B cell (primary cell): ENCODE measurements at regions not wholly inside any gene's neighbourhood (a gene's known extent, or its start where the extent isn't known, plus 50 kb on each side); places are given as distances from the start of the nearest gene placed in this dataset.

Experiments used
- ATAC-seq: fragments of 200-7000 bp; cut with Tn5 transposase; one replicate; pipeline ENCODE4 v1.10.0; 2021; ENCODE audit warnings: low read depth, mild to moderate bottlenecking, moderate number of reproducible peaks, moderate library complexity
- CTCF ChIA-PET: fragments of 350-600 bp; sonication (Branson Sonifier 250); formaldehyde crosslinking; loops from one replicate; lab custom pipeline; 2021; ENCODE audit warnings: antibody characterized with exemption, inconsistent platforms; lab: Charles Lee
- POLR2A ChIA-PET: fragments of 350-600 bp; sonication (Branson Sonifier 250); formaldehyde crosslinking; loops from one replicate; lab custom pipeline; 2021; ENCODE audit warnings: antibody characterized with exemption; lab: Charles Lee
- DNase-seq: peaks from one replicate; pipeline ENCODE4 v3.0.0; 2013
- H2AFZ ChIP-seq: 2 replicates; pipeline ENCODE4 v1.6.1; 2012; ENCODE audit warnings: mild to moderate bottlenecking, low read depth, low read length; ENCODE audit not compliant: insufficient read depth, poor library complexity, severe bottlenecking
- H3K27ac ChIP-seq, 2 donors: 1 replicate in 1 of 2; 2 replicates in 1 of 2; pipeline ENCODE4 v1.5.1; 2012 to 2013; ENCODE audit warnings: low read length in 2 of 2, mild to moderate bottlenecking in 2 of 2, moderate library complexity in 1 of 2
- H3K27me3 ChIP-seq, 4 experiments: fragments of 200-600 bp in 1 of 4; sonication (generic) in 1 of 4; replicated peaks in 1 of 4; 1 replicate in 2 of 4; 2 replicates in 2 of 4; pipeline versions ENCODE4 v1.6.1 to v1.7.0; 2013 to 2016; ENCODE audit warnings: low read length in 3 of 4, mild to moderate bottlenecking in 2 of 4, mixed read lengths in 1 of 4, moderate library complexity in 1 of 4; ENCODE audit not compliant: insufficient read depth in 4 of 4, control insufficient read depth in 3 of 4; ENCODE audit errors: control extremely low read depth in 1 of 4
- H3K36me3 ChIP-seq, 2 experiments: replicated peaks in 1 of 2; 1 replicate in 1 of 2; 2 replicates in 1 of 2; pipeline versions ENCODE4 v1.6.1 to v1.7.1; 2013; ENCODE audit warnings: low read length in 1 of 2; ENCODE audit not compliant: insufficient read depth in 2 of 2, control insufficient read depth in 1 of 2; ENCODE audit errors: control extremely low read depth in 1 of 2, extremely low read depth in 1 of 2
- H3K4me1 ChIP-seq, 2 donors: fragments of 200-600 bp in 1 of 2; sonication (generic) in 1 of 2; 1 replicate in 1 of 2; 2 replicates in 1 of 2; pipeline versions ENCODE4 v1.5.1 to v1.6.1; 2013 to 2017; ENCODE audit warnings: low read length in 2 of 2; ENCODE audit not compliant: control insufficient read depth in 2 of 2, insufficient read depth in 2 of 2
- H3K4me2 ChIP-seq: replicated peaks from 2 replicates; pipeline ENCODE3; 2012; ENCODE audit warnings: mild to moderate bottlenecking, low read depth, low read length; ENCODE audit not compliant: poor library complexity, severe bottlenecking
- H3K4me3 ChIP-seq, 5 experiments: fragments of 200-600 bp in 1 of 5; sonication (generic) in 1 of 5; 1 replicate in 3 of 5; 2 replicates in 2 of 5; pipeline versions ENCODE4 v1.5.1 to v1.7.0; 2011 to 2016; ENCODE audit warnings: low read length in 4 of 5, mild to moderate bottlenecking in 4 of 5, low read depth in 2 of 5, control low read depth in 1 of 5, moderate library complexity in 1 of 5; ENCODE audit not compliant: insufficient read depth in 1 of 5; ENCODE audit errors: control extremely low read depth in 1 of 5, extremely low read depth in 1 of 5
- H3K79me2 ChIP-seq: fragments of 200-600 bp; sonication (generic); one replicate; pipeline ENCODE4 v1.6.0; 2016; ENCODE audit warnings: low read length; ENCODE audit not compliant: control insufficient read depth, insufficient read depth
- H3K9ac ChIP-seq: fragments of 200-600 bp; sonication (generic); 2 replicates; pipeline ENCODE4 v1.6.1; 2017; ENCODE audit warnings: mild to moderate bottlenecking, low read length, moderate library complexity
- H3K9me3 ChIP-seq, 3 donors: one replicate each; pipeline versions ENCODE4 v1.6.1 to v1.7.1; 2013; ENCODE audit warnings: low read length in 2 of 3; ENCODE audit not compliant: control insufficient read depth in 2 of 3, insufficient read depth in 1 of 3; ENCODE audit errors: control extremely low read depth in 1 of 3
- H4K20me1 ChIP-seq: 2 replicates; pipeline ENCODE4 v1.6.0; 2012; ENCODE audit warnings: mild to moderate bottlenecking, low read length; ENCODE audit not compliant: insufficient read depth, control insufficient read depth, poor library complexity, severe bottlenecking
- H3K27ac Mint-ChIP-seq: one replicate; pipeline ENCODE4 v1.8.0; 2021; ENCODE audit warnings: mixed read lengths
- H3K27me3 Mint-ChIP-seq: one replicate; pipeline ENCODE4 v1.8.0; 2021; ENCODE audit warnings: mixed read lengths
- H3K4me1 Mint-ChIP-seq: one replicate; pipeline ENCODE4 v1.8.0; 2021; ENCODE audit warnings: mixed read lengths
- H3K4me3 Mint-ChIP-seq: one replicate; pipeline ENCODE4 v1.8.0; 2021; ENCODE audit warnings: mixed read lengths
- H3K9me3 Mint-ChIP-seq: one replicate; pipeline ENCODE4 v1.8.0; 2022; ENCODE audit warnings: mixed read lengths; ENCODE audit not compliant: insufficient read depth
- EZH2 ChIP-seq: IDR thresholded peaks from 2 replicates; pipeline ENCODE4 v1.6.1; 2012; ENCODE audit warnings: borderline replicate concordance, low read depth, mild to moderate bottlenecking, moderate library complexity, low read length; ENCODE audit not compliant: insufficient read depth, poor library complexity, severe bottlenecking
- WGBS: methylation state at CpG from one replicate; pipeline ENCODE4 v1.1.5; 2013; ENCODE audit warnings: missing lambda C conversion rate; ENCODE audit not compliant: insufficient coverage; 5-methylcytosine and 5-hydroxymethylcytosine counted together
- intact Hi-C: fragments of 100-400 bp; cut with micrococcal nuclease; formaldehyde crosslinking; loops from one replicate; pipeline ENCODE4 v1.10.0; 2022
- TF ChIP-seq, protein P1 (sequence below): fragments of 200-600 bp; IDR thresholded peaks from one replicate; pipeline ENCODE4 v1.8.0; 2022; ENCODE audit warnings: antibody characterized with exemption, mild to moderate bottlenecking

DNA sequence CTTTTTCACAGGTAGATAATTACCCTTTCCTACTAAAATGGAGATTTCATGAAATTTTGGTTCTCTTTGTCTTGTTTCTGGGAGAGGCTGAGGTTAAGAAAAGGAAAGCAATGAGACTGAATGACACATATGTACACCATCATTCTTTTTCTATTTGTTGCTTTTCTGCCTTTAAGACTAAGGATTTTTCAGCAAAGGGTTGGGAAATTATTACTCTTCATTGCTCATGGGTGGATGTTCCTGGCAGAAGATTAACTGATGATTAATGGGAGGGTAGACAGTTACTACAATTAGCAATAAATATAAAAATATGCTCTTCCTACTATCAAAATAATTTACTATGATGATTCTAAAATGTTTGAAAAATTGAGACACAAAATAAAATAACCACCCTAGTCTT, 316.5 kb upstream of the USP24 start:
- Histone ChIP-seq H3K36me3 (no peaks in the 10 kb centered on the region), H3K27ac (no peak overlapping the region), H4K20me1 (no peaks in the 10 kb centered on the region), H3K4me2 (no peak overlapping the region), H3K4me3 (no peak overlapping the region), H3K27me3 (peaks cover 0 to 5% (median 0%) of the 10 kb centered on the region in 4 experiments), H3K79me2 (no peaks in the 10 kb centered on the region), H3K4me1 (no peaks in the 10 kb centered on the region), H3K9ac (no peak overlapping the region), H3K9me3 (no peaks in the 10 kb centered on the region), H2AFZ (no peak overlapping the region)
- ATAC-seq (no peak), DNase-seq (no peak)
- ChIA-PET POLR2A (no interaction called here), CTCF (no interaction called here)
- Mint-ChIP-seq H3K4me1 (no peaks in the 10 kb centered on the region), H3K4me3 (no peak overlapping the region), H3K27ac (no peak overlapping the region), H3K9me3 (no peaks in the 10 kb centered on the region), H3K27me3 (peaks cover 22% of the 10 kb centered on the region)
- TF ChIP-seq, protein P1, sequence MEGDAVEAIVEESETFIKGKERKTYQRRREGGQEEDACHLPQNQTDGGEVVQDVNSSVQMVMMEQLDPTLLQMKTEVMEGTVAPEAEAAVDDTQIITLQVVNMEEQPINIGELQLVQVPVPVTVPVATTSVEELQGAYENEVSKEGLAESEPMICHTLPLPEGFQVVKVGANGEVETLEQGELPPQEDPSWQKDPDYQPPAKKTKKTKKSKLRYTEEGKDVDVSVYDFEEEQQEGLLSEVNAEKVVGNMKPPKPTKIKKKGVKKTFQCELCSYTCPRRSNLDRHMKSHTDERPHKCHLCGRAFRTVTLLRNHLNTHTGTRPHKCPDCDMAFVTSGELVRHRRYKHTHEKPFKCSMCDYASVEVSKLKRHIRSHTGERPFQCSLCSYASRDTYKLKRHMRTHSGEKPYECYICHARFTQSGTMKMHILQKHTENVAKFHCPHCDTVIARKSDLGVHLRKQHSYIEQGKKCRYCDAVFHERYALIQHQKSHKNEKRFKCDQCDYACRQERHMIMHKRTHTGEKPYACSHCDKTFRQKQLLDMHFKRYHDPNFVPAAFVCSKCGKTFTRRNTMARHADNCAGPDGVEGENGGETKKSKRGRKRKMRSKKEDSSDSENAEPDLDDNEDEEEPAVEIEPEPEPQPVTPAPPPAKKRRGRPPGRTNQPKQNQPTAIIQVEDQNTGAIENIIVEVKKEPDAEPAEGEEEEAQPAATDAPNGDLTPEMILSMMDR, result no peak
- TF ChIP-seq EZH2, result no peak
- intact Hi-C loops, result no loop called here

DNA sequence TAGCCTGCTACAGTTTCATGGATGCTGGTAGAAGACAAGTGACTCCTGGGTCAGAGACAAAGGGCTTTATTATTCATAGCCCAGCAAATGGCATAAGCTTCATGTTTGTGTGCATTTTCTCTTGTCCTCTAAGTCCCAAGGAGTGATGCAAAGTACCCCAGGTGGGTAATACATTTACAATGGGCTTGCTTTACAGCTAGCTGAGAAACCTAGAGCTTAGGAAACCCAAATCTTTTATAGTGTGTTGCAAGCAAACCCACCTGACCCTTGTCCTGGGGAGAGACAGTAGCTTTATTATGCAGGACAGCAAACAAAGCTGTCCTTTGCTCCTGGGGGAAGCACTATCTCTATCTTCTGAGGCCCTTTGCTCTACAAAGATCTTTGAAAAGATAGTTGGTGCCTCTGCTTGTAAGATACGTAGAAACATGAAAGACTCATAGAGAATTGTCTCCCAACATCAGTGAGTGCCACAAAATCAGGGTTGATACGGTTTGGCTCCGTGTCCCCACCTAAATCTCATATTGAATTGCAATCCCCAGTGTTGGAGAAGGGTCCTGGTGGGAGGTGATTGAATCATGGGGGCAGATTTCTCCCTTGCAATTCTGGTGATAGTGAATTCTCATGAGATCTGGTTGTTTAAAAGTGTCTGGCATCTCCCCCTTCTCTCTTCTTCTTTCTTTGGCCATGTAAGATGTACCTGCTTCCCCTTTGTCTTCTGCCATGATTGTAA, 315.8 kb upstream of the USP24 start:
- Histone ChIP-seq H3K4me2 (no peak overlapping the region), H2AFZ (no peak overlapping the region), H3K4me1 (no peaks in the 10 kb centered on the region), H3K36me3 (no peaks in the 10 kb centered on the region), H3K4me3 (no peak overlapping the region), H3K79me2 (no peaks in the 10 kb centered on the region), H3K27me3 (peaks cover 0 to 5% (median 0%) of the 10 kb centered on the region in 4 experiments), H4K20me1 (no peaks in the 10 kb centered on the region), H3K27ac (no peak overlapping the region), H3K9me3 (no peaks in the 10 kb centered on the region), H3K9ac (no peak overlapping the region)
- WGBS, result no CpG with 5 or more reads among the region's 3 CpGs
- peaks cover 24% of the 10 kb centered on the region for H3K27me3 Mint-ChIP-seq
- no peak overlapping the region for H3K4me3 Mint-ChIP-seq
- TF ChIP-seq, protein P1, result no peak
- H3K27ac Mint-ChIP-seq, result no peak overlapping the region
- ATAC-seq, result no peak
- CTCF ChIA-PET, result no interaction called here
- POLR2A ChIA-PET, result no interaction called here
- intact Hi-C loops, result no loop called here
- no peaks in the 10 kb centered on the region for H3K4me1 Mint-ChIP-seq
- H3K9me3 Mint-ChIP-seq, result no peaks in the 10 kb centered on the region
- no peak for DNase-seq
